ENCODE measurements at regions not wholly inside any gene's neighbourhood (a gene's known extent, or its start where the extent isn't known, plus 50 kb on each side); places are given as distances from the start of the nearest gene placed in this dataset.

- WGBS: 83% methylated on average over 7 of the region's 7 CpGs
- intact Hi-C loops (cut with DNase I): no loop called here
- H3K9me3 ChIP-seq: no peaks in the 10 kb centered on the region
- no peaks in the 10 kb centered on the region for H3K27me3 ChIP-seq (replicated peaks; ENCODE audit: insufficient read depth)
- H3K36me3 ChIP-seq: no peaks in the 10 kb centered on the region
- no peak for DNase-seq (ENCODE audit: low spot score)
- H3K27ac ChIP-seq: no peak overlapping the region
- no peak overlapping the region for H3K4me3 ChIP-seq
- TF ChIP-seq POLR2A (IDR thresholded peaks at IDR 0.05) (no peak), POLR2AphosphoS5 (IDR thresholded peaks at IDR 0.05) (no peak), CTCF (IDR thresholded peaks at IDR 0.05) (no peak)
- no peaks in the 10 kb centered on the region for H3K4me1 ChIP-seq (replicated peaks)
Measured at GRCh38 chr19:31825134-31826094, 476.2 kb upstream of the TSHZ3 start.

- no peak for DNase-seq (ENCODE audit: low spot score)
- 91% methylated on average over 4 of the region's 4 CpGs for WGBS
- no peak overlapping the region for H3K27ac ChIP-seq
- intact Hi-C loops (cut with DNase I): no loop called here
- H3K9me3 ChIP-seq: no peaks in the 10 kb centered on the region
- TF ChIP-seq CTCF (IDR thresholded peaks at IDR 0.05) (no peak), POLR2AphosphoS5 (IDR thresholded peaks at IDR 0.05) (no peak)
- H3K4me3 ChIP-seq: no peak overlapping the region
- no peaks in the 10 kb centered on the region for H3K4me1 ChIP-seq (replicated peaks)
- no peaks in the 10 kb centered on the region for H3K36me3 ChIP-seq
- no peaks in the 10 kb centered on the region for H3K27me3 ChIP-seq (replicated peaks; ENCODE audit: insufficient read depth)
Measured at GRCh38 chr19:31826325-31826724, 477.1 kb upstream of the TSHZ3 start.

GRCh38 chr19:31831421-31832175, 482.4 kb upstream of the TSHZ3 start:
- H3K9me3 ChIP-seq: no peaks in the 10 kb centered on the region
- TF ChIP-seq POLR2A (IDR thresholded peaks at IDR 0.05) (no peak), CTCF (IDR thresholded peaks at IDR 0.05) (no peak), POLR2AphosphoS5 (IDR thresholded peaks at IDR 0.05) (no peak)
- no peaks in the 10 kb centered on the region for H3K4me1 ChIP-seq (replicated peaks)
- no peaks in the 10 kb centered on the region for H3K27me3 ChIP-seq (replicated peaks; ENCODE audit: insufficient read depth)
- 71% methylated on average over 8 of the region's 8 CpGs for WGBS
- H3K27ac ChIP-seq: no peak overlapping the region
- DNase-seq (ENCODE audit: low spot score): no peak
- H3K36me3 ChIP-seq: no peaks in the 10 kb centered on the region
- no peak overlapping the region for H3K4me3 ChIP-seq
- intact Hi-C loops (cut with DNase I): no loop called here

- no peak for TF ChIP-seq POLR2A (IDR thresholded peaks at IDR 0.05)
- no peak for TF ChIP-seq POLR2AphosphoS5 (IDR thresholded peaks at IDR 0.05)
- no peaks in the 10 kb centered on the region for H3K27me3 ChIP-seq (replicated peaks; ENCODE audit: insufficient read depth)
- no peak overlapping the region for H3K27ac ChIP-seq
- intact Hi-C loops (cut with DNase I): no loop called here
- no peaks in the 10 kb centered on the region for H3K4me1 ChIP-seq (replicated peaks)
- WGBS: 67% methylated on average over 5 of the region's 5 CpGs
- H3K9me3 ChIP-seq: no peaks in the 10 kb centered on the region
- no peaks in the 10 kb centered on the region for H3K36me3 ChIP-seq
- no peak for DNase-seq (ENCODE audit: low spot score)
- no peak overlapping the region for H3K4me3 ChIP-seq
Measured at GRCh38 chr19:31832176-31832548, 482.9 kb upstream of the TSHZ3 start.

- Histone ChIP-seq H3K27ac (no peak overlapping the region), H3K4me3 (no peak overlapping the region), H3K4me1 (replicated peaks) (no peaks in the 10 kb centered on the region), H3K27me3 (replicated peaks; ENCODE audit: insufficient read depth) (no peaks in the 10 kb centered on the region), H3K9me3 (no peaks in the 10 kb centered on the region), H3K36me3 (no peaks in the 10 kb centered on the region)
- intact Hi-C loops (cut with DNase I): no loop called here
- TF ChIP-seq POLR2AphosphoS5 (IDR thresholded peaks at IDR 0.05): no peak
- TF ChIP-seq POLR2A (IDR thresholded peaks at IDR 0.05): no peak
- no peak for DNase-seq (ENCODE audit: low spot score)
Measured at GRCh38 chr19:31834070-31834469, 484.8 kb upstream of the TSHZ3 start.
